Stimulated activated CD8-positive, alpha-beta memory T cell treated with anti-CD3 and anti-CD28 coated beads, Interleukin-7, amount 100 ng/mL, for 1 hour (primary cell): ENCODE measurements at regions not wholly inside any gene's neighbourhood (a gene's known extent, or its start where the extent isn't known, plus 50 kb on each side); places are given as distances from the start of the nearest gene placed in this dataset.

Source experiments
- DNase-seq, 2 donors: peaks; one replicate each; pipeline ENCODE4 v3.0.0-alpha.2; 2020; ENCODE audit warnings: low read depth in 2 of 2

DNA sequence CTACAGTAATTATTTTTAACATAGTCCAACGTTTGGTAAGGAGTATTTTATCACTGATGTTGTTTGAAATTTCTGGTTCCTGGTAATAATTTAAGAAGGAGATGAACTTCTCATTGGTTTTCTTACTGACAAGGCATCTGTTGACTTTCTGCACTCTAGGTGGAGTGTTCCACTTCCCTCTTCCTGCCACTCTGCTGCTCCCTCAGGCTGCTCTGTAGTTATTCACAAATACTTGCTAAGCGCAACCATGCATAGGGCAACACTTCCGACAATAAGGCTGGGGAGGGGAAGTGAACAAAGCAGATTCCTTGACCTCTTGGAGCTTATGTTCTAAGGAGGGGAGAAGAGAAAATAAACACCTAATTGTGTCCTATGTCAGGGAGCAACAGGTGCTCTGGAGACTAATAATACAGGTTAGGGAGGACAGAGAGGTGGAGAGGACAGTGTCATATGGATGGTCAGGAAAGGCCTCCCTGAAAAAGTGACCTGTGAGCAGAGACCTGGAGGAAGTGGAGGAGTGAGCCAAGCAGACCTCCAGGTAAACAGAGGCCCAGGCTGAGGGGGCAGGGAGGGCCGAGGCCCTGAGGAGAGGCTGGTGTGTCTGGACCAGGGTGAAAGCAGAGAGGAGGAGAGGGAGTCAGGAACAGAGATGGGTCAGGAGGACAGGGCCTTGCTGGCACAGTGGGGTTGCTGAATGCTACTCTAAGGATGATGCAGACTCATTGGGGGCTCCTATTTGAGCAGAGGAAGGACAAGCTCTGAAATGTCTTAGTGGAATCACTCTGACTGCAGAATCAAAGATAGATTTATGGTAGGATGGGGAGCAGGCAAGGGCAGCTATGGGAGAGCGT is 134.8 kb upstream of the SLC24A3 start:
- no peak for DNase-seq

- no peak for DNase-seq
These were observed 133.7 kb upstream of the SLC24A3 start for GRCh38 chr20:19078448-19079373.

GRCh38 chr20:19079536-19080299 is 132.7 kb upstream of the SLC24A3 start:
- no peak for DNase-seq

DNA sequence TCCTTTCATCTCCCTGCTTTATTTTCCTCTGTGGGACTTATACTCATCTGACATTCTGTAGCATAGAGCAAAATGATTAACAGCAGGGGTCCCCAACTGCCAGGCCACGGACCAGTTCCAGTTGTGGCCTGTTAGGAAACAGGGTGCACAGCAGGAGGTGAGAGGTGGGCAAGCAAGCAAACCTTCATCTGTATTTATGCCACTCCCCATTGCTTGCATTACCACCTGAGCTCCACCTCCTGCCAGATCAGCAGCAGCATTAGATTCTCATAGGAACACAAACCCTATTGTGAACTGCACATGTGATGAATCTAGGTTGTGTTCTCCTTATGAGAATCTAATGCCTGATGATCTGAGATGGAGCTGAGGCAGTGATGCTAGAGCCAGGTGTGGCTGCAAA is 130.5 kb upstream of the SLC24A3 start:
- no peak for DNase-seq

DNA sequence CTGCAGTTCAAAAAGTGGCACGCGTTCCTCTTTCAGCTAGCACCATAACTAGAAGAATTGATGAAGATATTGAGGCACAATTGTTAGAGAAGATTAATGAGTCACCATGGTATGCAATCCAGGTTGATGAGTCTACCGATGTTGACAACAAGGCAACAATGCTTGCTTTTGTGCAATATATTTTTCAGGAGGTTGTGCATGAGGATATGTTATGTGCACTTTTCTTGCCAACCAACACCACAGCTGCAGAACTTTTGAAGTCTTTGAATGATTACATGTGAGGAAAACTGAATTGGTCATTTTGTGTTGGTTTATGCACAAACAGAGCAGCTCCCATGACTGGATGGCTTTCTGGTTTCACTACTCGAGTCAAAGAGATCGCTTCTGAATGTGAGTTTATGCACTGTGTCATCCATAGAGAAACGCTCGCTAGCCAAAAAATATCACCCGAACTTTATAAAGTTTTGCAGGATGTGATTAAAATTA is 129.3 kb upstream of the SLC24A3 start:
- DNase-seq = no peak

GRCh38 chr20:19090332-19090731 is 122.1 kb upstream of the SLC24A3 start:
- no peak for DNase-seq

DNA sequence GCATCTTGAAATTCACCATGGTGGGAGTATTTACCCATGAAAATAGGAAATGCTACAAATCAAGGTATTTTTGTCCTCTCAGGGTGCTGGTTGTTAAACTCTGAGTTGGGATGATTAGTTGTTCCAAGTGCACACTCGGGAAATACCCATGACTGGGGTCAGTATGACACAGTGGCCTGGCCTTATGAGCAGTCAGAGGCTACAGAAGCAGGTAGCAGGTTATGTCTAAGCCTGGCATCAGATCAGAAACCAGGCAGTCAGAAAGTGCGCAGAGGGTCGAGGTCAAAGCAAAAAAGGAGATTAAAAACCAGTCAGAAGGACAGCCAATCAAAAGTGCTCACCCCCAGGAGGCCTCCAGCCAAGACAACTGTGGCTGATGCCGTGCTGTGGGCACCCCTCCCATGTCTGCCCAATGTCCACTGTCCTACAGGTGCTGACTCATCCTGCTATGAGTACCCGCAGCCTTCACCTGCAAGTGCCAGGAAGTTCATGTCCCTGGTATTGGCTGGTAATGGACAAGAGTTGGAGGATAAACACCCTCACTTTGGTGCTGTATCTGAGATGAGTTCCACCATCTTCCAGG is 117.4 kb upstream of the SLC24A3 start:
- no peak for DNase-seq

GRCh38 chr20:19095762-19096161 is 116.7 kb upstream of the SLC24A3 start:
- no peak for DNase-seq

DNA sequence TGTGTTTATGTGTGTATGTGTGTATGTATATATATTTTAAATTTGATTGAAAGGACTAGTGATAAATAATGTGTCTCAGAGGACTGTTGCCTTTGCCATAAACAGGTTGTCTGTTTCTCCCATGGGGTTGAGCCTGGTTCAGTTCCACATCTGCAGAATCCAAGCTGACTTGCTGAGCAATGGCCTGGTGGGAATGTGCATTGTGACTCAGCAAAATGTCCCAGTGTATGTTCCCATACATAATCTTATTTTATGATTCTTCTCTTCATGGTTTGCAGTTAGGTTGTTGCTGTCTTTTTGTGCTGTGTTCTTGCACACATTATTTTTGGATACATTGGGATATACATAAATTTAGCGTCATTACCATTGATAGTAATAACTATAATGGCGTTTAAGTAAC is 115.6 kb upstream of the SLC24A3 start:
- DNase-seq = no peak

DNA sequence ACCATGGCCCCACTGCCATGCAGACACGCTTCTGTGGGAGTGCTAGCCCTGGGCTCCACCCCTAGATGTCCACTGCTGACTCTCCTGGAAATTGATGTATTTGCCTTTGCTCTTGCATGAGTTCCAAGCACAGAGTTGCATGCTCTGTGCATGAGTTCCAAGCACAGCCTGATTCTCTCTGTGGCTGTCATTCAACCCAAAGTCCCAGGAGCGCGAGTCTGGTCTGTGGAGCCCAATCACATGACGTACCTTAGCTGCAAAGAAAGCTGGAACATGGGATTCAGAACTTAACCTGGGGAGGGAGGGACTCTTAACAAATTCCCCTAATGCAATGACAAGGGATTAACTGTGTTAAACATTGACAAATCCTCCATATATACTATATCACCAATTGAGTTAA is 114.3 kb upstream of the SLC24A3 start:
- no peak for DNase-seq

- no peak for DNase-seq
These were observed 113.5 kb upstream of the SLC24A3 start for GRCh38 chr20:19098806-19099578.

DNA sequence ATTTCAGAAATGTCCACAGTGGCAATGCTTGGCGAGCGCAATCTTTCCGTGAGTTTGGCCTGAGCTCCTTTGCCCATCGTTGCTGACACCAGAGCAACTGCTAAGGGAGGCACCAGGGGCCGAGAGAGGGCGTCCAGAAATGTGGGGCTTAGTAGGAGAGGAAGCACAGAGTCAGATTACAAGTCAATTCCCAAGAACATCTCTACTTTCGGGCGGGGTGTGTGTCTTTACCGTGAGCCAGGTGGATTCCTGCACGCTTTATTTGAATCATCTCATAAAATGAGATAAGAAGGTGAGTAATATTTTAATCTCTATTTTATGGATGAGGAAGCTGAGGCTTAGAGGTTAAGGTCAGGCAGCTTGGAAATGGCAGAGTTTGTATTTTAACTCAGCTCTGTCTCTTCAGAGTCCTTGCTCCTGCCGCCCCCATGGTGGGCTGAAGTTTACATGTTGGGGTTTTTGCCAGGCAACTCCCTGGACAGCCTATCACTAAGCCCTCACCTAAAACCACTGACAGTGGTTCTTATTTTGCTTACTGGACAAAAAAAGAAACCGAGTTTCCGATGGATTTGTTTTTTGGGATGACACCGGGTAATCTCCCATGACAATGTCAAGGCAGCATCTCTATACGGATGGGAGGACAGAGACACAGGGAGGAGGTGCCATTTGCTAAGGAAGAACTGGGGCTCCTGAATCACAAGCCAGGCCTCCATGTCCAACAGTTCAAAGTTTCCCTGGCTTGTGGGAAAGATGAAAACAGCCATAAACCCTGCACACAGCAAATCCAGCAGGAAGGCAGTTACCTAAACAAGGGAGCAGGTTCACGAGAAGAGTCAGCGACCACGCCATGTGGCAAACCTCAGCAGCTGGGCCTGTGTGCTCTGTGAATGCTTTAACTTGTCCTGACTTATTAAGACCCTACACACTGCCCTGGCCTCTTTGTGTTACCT is 112.6 kb upstream of the SLC24A3 start:
- DNase-seq = no peak

GRCh38 chr20:19100975-19101374 is 111.5 kb upstream of the SLC24A3 start:
- DNase-seq = no peak

- no peak for DNase-seq
These were observed 108.3 kb upstream of the SLC24A3 start for GRCh38 chr20:19104186-19104585.

DNA sequence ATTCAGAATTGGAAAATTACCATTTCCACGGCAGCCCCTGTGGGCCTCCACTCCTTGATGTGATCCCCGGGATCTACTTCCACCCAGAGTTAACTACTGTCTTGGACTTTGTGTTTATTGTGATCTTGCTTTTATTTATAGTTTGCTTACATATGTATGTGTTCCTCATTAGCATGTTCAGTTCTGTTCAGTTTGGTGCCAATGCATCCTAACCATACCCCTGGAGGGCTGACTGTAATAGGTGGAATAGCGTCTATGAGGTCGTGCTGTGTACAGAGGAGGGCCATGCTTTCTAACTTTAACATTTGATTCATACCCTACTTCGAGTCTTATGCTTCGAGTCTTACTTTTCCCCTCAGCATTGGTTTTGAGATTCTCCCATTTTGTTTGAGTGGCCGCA is 104.3 kb upstream of the SLC24A3 start:
- no peak for DNase-seq

DNA sequence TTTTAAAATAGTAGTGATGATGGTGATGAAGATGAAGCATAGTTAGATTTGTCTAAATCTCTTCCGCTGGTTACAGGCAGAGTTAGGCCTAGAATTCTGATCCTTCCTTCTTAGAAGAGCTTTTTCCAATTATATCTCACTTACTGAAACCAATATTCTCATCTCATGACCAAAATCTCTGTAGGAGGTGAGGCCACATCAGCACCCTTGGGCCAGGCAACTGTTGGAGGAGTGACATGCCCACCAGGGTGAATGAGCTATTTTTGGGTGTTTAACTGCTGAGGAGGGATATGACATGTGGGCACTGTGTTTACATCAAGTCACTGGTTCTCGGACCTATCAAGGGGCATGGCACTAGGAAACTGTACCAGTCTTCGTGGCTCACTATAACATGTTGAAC is 102.2 kb upstream of the SLC24A3 start:
- DNase-seq = no peak

DNA sequence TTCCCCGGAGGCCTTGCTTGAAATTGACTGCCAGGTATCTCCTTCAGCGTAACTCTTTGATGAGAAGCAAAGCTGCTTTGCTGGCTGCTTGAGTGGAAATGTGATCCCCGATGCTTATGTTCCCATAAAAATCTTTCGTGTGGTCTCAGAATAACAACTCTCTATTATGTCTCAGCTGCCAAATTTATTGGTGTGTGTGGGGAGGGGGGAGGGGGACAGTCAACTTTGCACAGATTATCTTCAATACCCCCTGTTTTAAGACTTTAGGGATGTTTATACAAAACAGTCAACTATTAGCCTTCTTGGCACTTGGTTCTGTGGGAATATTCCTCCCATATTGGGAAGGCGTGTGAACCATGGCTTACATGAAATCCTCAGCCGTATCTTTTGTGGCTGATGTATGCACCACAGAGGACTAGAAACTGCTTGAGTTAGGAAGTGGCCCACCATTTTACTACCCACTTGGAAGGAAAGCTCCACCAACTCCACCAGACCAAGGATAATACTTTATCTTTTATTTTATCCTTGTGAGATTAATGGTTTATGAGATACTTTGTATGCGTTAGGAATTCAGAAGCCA is 101.5 kb upstream of the SLC24A3 start:
- no peak for DNase-seq

GRCh38 chr20:19112828-19113227 is 99.6 kb upstream of the SLC24A3 start:
- DNase-seq = no peak

DNA sequence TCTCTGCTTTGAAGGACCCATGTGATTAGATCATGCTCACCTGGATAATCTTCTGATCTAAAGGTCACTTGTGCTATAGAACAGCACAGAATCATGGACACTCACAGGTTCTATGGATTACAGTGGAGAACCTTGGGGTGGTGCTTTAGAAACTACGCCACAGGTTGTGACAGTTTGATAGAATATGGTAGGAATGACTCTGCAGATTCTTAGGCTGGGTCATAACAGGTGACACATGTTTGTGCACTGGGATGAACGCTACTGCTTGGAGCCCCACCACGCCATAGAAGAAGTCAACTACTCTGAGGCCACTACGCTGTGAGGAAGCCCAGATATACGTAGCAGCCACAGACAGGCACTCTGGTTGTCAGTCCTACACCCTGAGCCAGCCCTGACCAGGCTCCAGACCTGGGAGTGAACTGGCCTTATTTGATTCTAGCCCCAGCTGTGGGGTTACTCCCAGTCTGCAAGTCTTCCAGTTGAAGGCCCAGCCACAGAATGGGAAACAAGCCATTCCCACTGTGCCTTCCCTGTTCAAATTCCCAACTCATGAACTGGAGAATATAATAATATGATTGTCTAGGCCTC is 99.0 kb upstream of the SLC24A3 start:
- no peak for DNase-seq
